ENCODE measurements at regions not wholly inside any gene's neighbourhood (a gene's known extent, or its start where the extent isn't known, plus 50 kb on each side); places are given as distances from the start of the nearest gene placed in this dataset.

DNA sequence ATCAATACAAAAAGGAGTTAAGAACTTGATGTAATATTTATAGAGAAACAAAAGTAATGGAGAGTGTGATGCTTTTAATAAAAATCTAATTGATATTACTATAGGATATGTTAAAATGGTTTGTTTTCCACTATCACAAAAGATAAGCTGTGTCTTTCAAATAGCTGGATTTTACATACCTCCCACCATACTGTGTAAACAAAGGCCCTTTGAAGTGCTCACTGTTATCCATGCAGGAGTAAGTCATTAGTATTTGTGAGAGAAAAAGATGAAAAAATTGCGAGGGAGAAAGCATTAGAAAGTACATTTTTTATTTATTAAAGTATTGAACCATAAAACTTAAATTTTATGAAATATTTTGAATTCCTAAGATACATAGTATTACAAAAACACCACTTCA lies 733.0 kb downstream of the GRIK2 start:
- TF ChIP-seq, protein P1, sequence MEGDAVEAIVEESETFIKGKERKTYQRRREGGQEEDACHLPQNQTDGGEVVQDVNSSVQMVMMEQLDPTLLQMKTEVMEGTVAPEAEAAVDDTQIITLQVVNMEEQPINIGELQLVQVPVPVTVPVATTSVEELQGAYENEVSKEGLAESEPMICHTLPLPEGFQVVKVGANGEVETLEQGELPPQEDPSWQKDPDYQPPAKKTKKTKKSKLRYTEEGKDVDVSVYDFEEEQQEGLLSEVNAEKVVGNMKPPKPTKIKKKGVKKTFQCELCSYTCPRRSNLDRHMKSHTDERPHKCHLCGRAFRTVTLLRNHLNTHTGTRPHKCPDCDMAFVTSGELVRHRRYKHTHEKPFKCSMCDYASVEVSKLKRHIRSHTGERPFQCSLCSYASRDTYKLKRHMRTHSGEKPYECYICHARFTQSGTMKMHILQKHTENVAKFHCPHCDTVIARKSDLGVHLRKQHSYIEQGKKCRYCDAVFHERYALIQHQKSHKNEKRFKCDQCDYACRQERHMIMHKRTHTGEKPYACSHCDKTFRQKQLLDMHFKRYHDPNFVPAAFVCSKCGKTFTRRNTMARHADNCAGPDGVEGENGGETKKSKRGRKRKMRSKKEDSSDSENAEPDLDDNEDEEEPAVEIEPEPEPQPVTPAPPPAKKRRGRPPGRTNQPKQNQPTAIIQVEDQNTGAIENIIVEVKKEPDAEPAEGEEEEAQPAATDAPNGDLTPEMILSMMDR (conservative IDR thresholded peaks at IDR 0.05), result no peak
- TF ChIP-seq EZH2 (IDR thresholded peaks at IDR 0.05; ENCODE audit: low read depth), result no peak
